HT1080 (cell line): ENCODE measurements at regions not wholly inside any gene's neighbourhood (a gene's known extent, or its start where the extent isn't known, plus 50 kb on each side); places are given as distances from the start of the nearest gene placed in this dataset.
A peak's percentile ranks its signal among the peaks of the same experiment; 100 is the strongest.

Experiments used
- DNase-seq: peaks from one replicate; pipeline ENCODE4 v3.0.0-alpha.2; 2015; ENCODE audit warnings: low read depth

- DNase-seq, result peak; percentile 33
Observed at GRCh38 chr3:181855825-181856224, 144.1 kb downstream of the SOX2 start.

GRCh38 chr3:181859518-181859917, 147.8 kb downstream of the SOX2 start:
- no peak for DNase-seq

- DNase-seq, result no peak
Observed at GRCh38 chr3:181860235-181860634, 148.5 kb downstream of the SOX2 start.

GRCh38 chr3:181862502-181862901, 150.8 kb downstream of the SOX2 start:
- DNase-seq, result no peak

- no peak for DNase-seq
Observed at GRCh38 chr3:181868576-181869082, 156.9 kb downstream of the SOX2 start.

GRCh38 chr3:181872887-181873286, 161.2 kb downstream of the SOX2 start:
- no peak for DNase-seq

- no peak for DNase-seq
Observed at GRCh38 chr3:181879926-181880325, 168.2 kb downstream of the SOX2 start.

- no peak for DNase-seq
Observed at GRCh38 chr3:181880331-181880730, 168.6 kb downstream of the SOX2 start.

- no peak for DNase-seq
Observed at GRCh38 chr3:181881749-181882148, 170.0 kb downstream of the SOX2 start.

GRCh38 chr3:181885868-181886630, 174.3 kb downstream of the SOX2 start:
- no peak for DNase-seq

- no peak for DNase-seq
Observed at GRCh38 chr3:181886676-181887075, 175.0 kb downstream of the SOX2 start.

- DNase-seq, result no peak
Observed at GRCh38 chr3:181887685-181888084, 176.0 kb downstream of the SOX2 start.

- no peak for DNase-seq
Observed at GRCh38 chr3:181888234-181888633, 176.5 kb downstream of the SOX2 start.

- DNase-seq, result no peak
Observed at GRCh38 chr3:181892848-181893247, 181.1 kb downstream of the SOX2 start.

GRCh38 chr3:181896605-181897004, 184.9 kb downstream of the SOX2 start:
- no peak for DNase-seq

GRCh38 chr3:181899702-181900101, 188.0 kb downstream of the SOX2 start:
- peak; percentile 40 for DNase-seq

- DNase-seq, result no peak
Observed at GRCh38 chr3:181901626-181902025, 189.9 kb downstream of the SOX2 start.

GRCh38 chr3:181906338-181906737, 194.6 kb downstream of the SOX2 start:
- no peak for DNase-seq

GRCh38 chr3:181909241-181909640, 197.5 kb downstream of the SOX2 start:
- no peak for DNase-seq

- DNase-seq, result no peak
Observed at GRCh38 chr3:181912384-181912783, 200.7 kb downstream of the SOX2 start.

GRCh38 chr3:181913254-181913653, 201.5 kb downstream of the SOX2 start:
- peak; percentile 28 for DNase-seq

GRCh38 chr3:181915551-181915950, 203.8 kb downstream of the SOX2 start:
- no peak for DNase-seq

GRCh38 chr3:181916013-181916412, 204.3 kb downstream of the SOX2 start:
- no peak for DNase-seq
